OCI-LY3 (cell line): ENCODE measurements at regions not wholly inside any gene's neighbourhood (a gene's known extent, or its start where the extent isn't known, plus 50 kb on each side); places are given as distances from the start of the nearest gene placed in this dataset.

Experiments used
- CTCF ChIP-seq: fragments of 200-600, 300-600 bp; sonication (generic); IDR thresholded peaks from 2 replicates; pipeline ENCODE4 v1.5.1; 2014; ENCODE audit warnings: antibody characterized with exemption, low read length, low read depth
- EZH2phosphoT487 ChIP-seq: fragments of 200-600 bp; shearing (Covaris generic); IDR thresholded peaks from 2 replicates; pipeline ENCODE4 v1.6.1; 2018; ENCODE audit warnings: antibody characterized with exemption, mixed run types, low read depth

- TF ChIP-seq CTCF (no peak), EZH2phosphoT487 (no peak)
Measured at GRCh38 chr2:82994151-82994550, 1464.9 kb downstream of the SUCLG1 start.
